ENCODE measurements at regions not wholly inside any gene's neighbourhood (a gene's known extent, or its start where the extent isn't known, plus 50 kb on each side); places are given as distances from the start of the nearest gene placed in this dataset.
A peak's percentile ranks its signal among the peaks of the same experiment; 100 is the strongest.
"Not testable (repeated sequence)": the region's sequence is repeated elsewhere in the genome, so short reads cannot be mapped to it uniquely, and the experiment has no call there.

- no peak for DNase-seq
These were observed 131.0 kb upstream of the OLIG3 start for GRCh38 chr6:137625100-137625661.

- DNase-seq, result no peak
These were observed 131.6 kb upstream of the OLIG3 start for GRCh38 chr6:137625808-137626207.

- DNase-seq, result no peak
These were observed 136.5 kb upstream of the OLIG3 start for GRCh38 chr6:137630666-137631065.

- DNase-seq, result no peak
These were observed 137.1 kb upstream of the OLIG3 start for GRCh38 chr6:137631323-137631722.

- DNase-seq, result not testable (repeated sequence)
These were observed 140.0 kb upstream of the OLIG3 start for GRCh38 chr6:137634177-137634576.

- DNase-seq, result no peak
These were observed 142.9 kb upstream of the OLIG3 start for GRCh38 chr6:137637121-137637520.

GRCh38 chr6:137638926-137639706 is 144.9 kb upstream of the OLIG3 start:
- no peak for DNase-seq

- no peak for DNase-seq
These were observed 145.9 kb upstream of the OLIG3 start for GRCh38 chr6:137640086-137640485.

- peak; percentile 63 for DNase-seq
These were observed 147.4 kb upstream of the OLIG3 start for GRCh38 chr6:137641474-137642077.

GRCh38 chr6:137643210-137643609 is 149.0 kb upstream of the OLIG3 start:
- not testable (repeated sequence) for DNase-seq

GRCh38 chr6:137643644-137644043 is 149.4 kb upstream of the OLIG3 start:
- not testable (repeated sequence) for DNase-seq

- DNase-seq, result no peak
These were observed 151.7 kb upstream of the OLIG3 start for GRCh38 chr6:137645850-137646249.

- DNase-seq, result no peak
These were observed 152.3 kb upstream of the OLIG3 start for GRCh38 chr6:137646484-137646883.

GRCh38 chr6:137647762-137648447 is 153.7 kb upstream of the OLIG3 start:
- no peak for DNase-seq

GRCh38 chr6:137650720-137651119 is 156.5 kb upstream of the OLIG3 start:
- DNase-seq, result no peak

GRCh38 chr6:137651178-137651577 is 157.0 kb upstream of the OLIG3 start:
- DNase-seq, result no peak

- no peak for DNase-seq
These were observed 157.6 kb upstream of the OLIG3 start for GRCh38 chr6:137651591-137652335.

- no peak for DNase-seq
These were observed 158.9 kb upstream of the OLIG3 start for GRCh38 chr6:137652961-137653705.

- DNase-seq, result no peak
These were observed 159.5 kb upstream of the OLIG3 start for GRCh38 chr6:137653706-137654059.

GRCh38 chr6:137654365-137654981 is 160.3 kb upstream of the OLIG3 start:
- DNase-seq, result no peak

- no peak for DNase-seq
These were observed 161.1 kb upstream of the OLIG3 start for GRCh38 chr6:137655291-137655690.
